ENCODE measurements at regions not wholly inside any gene's neighbourhood (a gene's known extent, or its start where the extent isn't known, plus 50 kb on each side); places are given as distances from the start of the nearest gene placed in this dataset.

DNA sequence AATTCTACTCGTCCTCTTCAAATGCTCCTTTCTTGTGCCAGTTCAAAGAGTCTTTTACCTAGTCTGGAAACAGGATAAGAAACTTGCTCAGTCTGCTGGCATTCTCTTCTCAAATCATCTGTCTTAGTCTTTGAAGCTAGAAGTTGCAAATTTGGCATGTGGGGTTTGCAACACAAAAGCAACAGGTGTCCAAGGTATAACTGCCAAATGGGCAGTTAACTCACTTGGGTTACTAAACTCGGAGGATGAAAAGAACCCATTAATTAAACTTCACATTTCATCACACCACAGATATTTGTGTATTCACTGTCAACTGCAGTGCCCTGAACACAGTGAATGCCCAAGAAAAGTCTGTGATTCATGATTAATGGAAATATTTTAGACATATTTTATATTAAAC, 108.0 kb upstream of the TARS1 start:
- 2% methylated on average over 2 of the region's 2 CpGs for WGBS (ENCODE audit: insufficient coverage, low coverage, missing lambda C conversion rate)
- in situ Hi-C loops (cut with MboI) = no loop called here
- Histone ChIP-seq H3K4me2 (ENCODE audit: insufficient read depth, low read length) (no peak overlapping the region), H3K9ac (ENCODE audit: insufficient read depth in 1 of 2, low read depth in 2 of 2, low read length in 2 of 2) (no peak overlapping the region), H3K79me2 (ENCODE audit: control insufficient read depth, insufficient read depth, low read length) (no peaks in the 10 kb centered on the region), H3K27ac (ENCODE audit: extremely low read depth, low read depth, low read length) (no peak overlapping the region), H3K9me3 (replicated peaks; ENCODE audit: control insufficient read depth, insufficient read depth, low read depth, low read length) (no peaks in the 10 kb centered on the region), H3K36me3 (ENCODE audit: control insufficient read depth, insufficient read depth, low read length) (no peaks in the 10 kb centered on the region), H3K4me3 (no peak overlapping the region), H3K9me1 (ENCODE audit: control insufficient read depth, insufficient read depth, low read length) (no peaks in the 10 kb centered on the region), H3K27me3 (ENCODE audit: control insufficient read depth in 2 of 2, insufficient read depth in 2 of 2, low read length in 2 of 2) (no peaks in the 10 kb centered on the region), H4K20me1 (replicated peaks; ENCODE audit: control insufficient read depth, insufficient read depth, low read length) (no peaks in the 10 kb centered on the region), H2AFZ (ENCODE audit: low read depth, low read length) (no peak overlapping the region), H3K4me1 (replicated peaks in 1 of 2; ENCODE audit: control insufficient read depth in 2 of 2, insufficient read depth in 2 of 2, low read length in 2 of 2) (no peaks in the 10 kb centered on the region)
- POLR2A ChIA-PET = no interaction called here
- FAIRE-seq (no peak), DNase-seq (ENCODE audit: extremely low read depth in 1 of 4, low spot score in 3 of 4) (no peak), ATAC-seq (no peak)
- intact Hi-C loops (cut with micrococcal nuclease) = no loop called here
- BruUV-seq (replicated peaks) = no TSS peak
- TF ChIP-seq RHOXF2B (CRISPR knock-in tag; conservative IDR thresholded peaks at IDR 0.05) = no peak
- TF ChIP-seq CBFA2T3 (IDR thresholded peaks at IDR 0.05) = no peak
- no peak for TF ChIP-seq PHF21A (IDR thresholded peaks at IDR 0.05; ENCODE audit: borderline replicate concordance, low read depth)
- TF ChIP-seq TGIF2 (CRISPR knock-in tag; IDR thresholded peaks at IDR 0.05) = no peak
- TF ChIP-seq, protein P1, sequence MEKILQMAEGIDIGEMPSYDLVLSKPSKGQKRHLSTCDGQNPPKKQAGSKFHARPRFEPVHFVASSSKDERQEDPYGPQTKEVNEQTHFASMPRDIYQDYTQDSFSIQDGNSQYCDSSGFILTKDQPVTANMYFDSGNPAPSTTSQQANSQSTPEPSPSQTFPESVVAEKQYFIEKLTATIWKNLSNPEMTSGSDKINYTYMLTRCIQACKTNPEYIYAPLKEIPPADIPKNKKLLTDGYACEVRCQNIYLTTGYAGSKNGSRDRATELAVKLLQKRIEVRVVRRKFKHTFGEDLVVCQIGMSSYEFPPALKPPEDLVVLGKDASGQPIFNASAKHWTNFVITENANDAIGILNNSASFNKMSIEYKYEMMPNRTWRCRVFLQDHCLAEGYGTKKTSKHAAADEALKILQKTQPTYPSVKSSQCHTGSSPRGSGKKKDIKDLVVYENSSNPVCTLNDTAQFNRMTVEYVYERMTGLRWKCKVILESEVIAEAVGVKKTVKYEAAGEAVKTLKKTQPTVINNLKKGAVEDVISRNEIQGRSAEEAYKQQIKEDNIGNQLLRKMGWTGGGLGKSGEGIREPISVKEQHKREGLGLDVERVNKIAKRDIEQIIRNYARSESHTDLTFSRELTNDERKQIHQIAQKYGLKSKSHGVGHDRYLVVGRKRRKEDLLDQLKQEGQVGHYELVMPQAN (IDR thresholded peaks at IDR 0.05; ENCODE audit: borderline replicate concordance) = no peak
- CTCF ChIA-PET (ENCODE audit: low intra/inter-chr PET ratio) = no interaction called here

DNA sequence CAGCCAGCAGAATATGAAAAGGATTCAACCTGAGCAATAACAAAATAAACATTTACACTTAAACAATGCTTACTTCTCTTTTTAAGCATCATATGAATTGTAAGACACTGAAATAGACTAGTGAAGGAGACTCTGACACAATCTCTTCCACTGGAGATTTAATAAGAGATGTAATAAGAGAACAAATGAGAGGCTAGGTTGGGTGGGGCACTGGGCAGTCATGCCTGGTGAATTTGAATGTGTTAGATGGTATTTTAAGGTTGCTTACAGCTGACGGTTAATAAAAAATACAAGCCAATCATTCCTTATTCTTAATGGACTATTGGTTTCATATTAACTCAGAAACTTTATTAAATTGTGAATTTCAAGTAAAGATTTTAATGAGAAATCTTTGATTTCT, 105.9 kb upstream of the TARS1 start:
- Histone ChIP-seq H3K9me1 (ENCODE audit: control insufficient read depth, insufficient read depth, low read length) (no peaks in the 10 kb centered on the region), H3K4me3 (no peak overlapping the region), H3K4me1 (replicated peaks in 1 of 2; ENCODE audit: control insufficient read depth in 2 of 2, insufficient read depth in 2 of 2, low read length in 2 of 2) (no peaks in the 10 kb centered on the region), H3K79me2 (ENCODE audit: control insufficient read depth, insufficient read depth, low read length) (no peaks in the 10 kb centered on the region), H2AFZ (ENCODE audit: low read depth, low read length) (no peak overlapping the region), H4K20me1 (replicated peaks; ENCODE audit: control insufficient read depth, insufficient read depth, low read length) (no peaks in the 10 kb centered on the region), H3K9me3 (replicated peaks; ENCODE audit: control insufficient read depth, insufficient read depth, low read depth, low read length) (no peaks in the 10 kb centered on the region), H3K27me3 (ENCODE audit: control insufficient read depth in 2 of 2, insufficient read depth in 2 of 2, low read length in 2 of 2) (no peaks in the 10 kb centered on the region), H3K4me2 (ENCODE audit: insufficient read depth, low read length) (no peak overlapping the region), H3K9ac (ENCODE audit: insufficient read depth in 1 of 2, low read depth in 2 of 2, low read length in 2 of 2) (no peak overlapping the region), H3K27ac (ENCODE audit: extremely low read depth, low read depth, low read length) (no peak overlapping the region), H3K36me3 (ENCODE audit: control insufficient read depth, insufficient read depth, low read length) (no peaks in the 10 kb centered on the region)
- FAIRE-seq (no peak), DNase-seq (ENCODE audit: extremely low read depth in 1 of 4, low spot score in 3 of 4) (no peak), ATAC-seq (no peak)
- no peak for TF ChIP-seq ZNF384 (IDR thresholded peaks at IDR 0.05; ENCODE audit: low read depth, low read length)
- intact Hi-C loops (cut with micrococcal nuclease) = no loop called here
- CTCF ChIA-PET (ENCODE audit: low intra/inter-chr PET ratio) = no interaction called here
- 0% methylated on average over 1 of the region's 1 CpG for WGBS (ENCODE audit: insufficient coverage, low coverage, missing lambda C conversion rate)
- in situ Hi-C loops (cut with MboI) = no loop called here
- no TSS peak for BruUV-seq (replicated peaks)
- POLR2A ChIA-PET = no interaction called here
